ENCODE measurements at regions not wholly inside any gene's neighbourhood (a gene's known extent, or its start where the extent isn't known, plus 50 kb on each side); places are given as distances from the start of the nearest gene placed in this dataset.
"Not testable (repeated sequence)": the region's sequence is repeated elsewhere in the genome, so short reads cannot be mapped to it uniquely, and the experiment has no call there.

- DNase-seq = no peak
These were observed 212.1 kb downstream of the IZUMO3 start for GRCh38 chr9:24333629-24334028.

- DNase-seq = no peak
These were observed 246.8 kb downstream of the IZUMO3 start for GRCh38 chr9:24298912-24299311.

GRCh38 chr9:24297931-24298330 lies 247.8 kb downstream of the IZUMO3 start:
- no peak for DNase-seq

DNA sequence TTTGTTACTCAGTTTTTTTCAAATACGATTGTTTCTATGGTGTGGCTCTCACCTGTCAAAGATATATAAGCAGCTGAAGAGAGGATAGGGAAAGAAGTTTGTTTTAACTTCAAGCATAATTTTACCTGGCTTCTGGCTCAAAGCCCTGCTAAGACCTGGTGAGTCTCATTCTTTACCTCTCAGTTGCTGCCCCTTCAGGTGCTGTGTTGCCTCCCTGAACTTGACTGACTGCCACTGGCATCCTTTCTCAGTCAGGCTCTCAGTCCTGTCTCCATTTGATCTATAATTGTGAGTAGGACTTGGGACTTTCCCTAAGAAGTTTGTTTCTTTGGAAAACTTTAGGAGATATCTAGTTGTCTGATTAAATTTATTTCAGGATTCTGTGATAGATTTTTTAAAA lies 249.6 kb downstream of the IZUMO3 start:
- no peak for DNase-seq

DNA sequence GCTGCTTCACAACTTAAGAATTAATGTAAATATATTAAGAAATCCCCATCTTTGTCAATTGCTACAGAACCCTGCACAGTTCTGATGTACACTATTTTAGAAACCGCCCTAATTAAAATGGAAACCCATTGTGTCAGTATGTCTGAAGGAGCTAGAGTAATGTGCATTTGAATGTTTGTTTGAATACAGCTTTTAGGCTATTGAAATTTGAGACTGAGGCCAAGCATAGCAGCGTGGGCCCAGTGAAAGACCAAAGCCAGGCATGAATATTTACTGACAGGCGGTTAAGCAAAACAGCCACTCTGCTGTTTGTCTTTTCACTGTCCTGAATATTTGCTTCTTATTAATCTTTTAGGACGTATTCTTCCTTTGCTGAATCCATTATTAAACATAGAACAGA lies 252.3 kb downstream of the IZUMO3 start:
- no peak for DNase-seq

- no peak for DNase-seq
These were observed 258.9 kb downstream of the IZUMO3 start for GRCh38 chr9:24286761-24287160.

- DNase-seq = no peak
These were observed 287.1 kb downstream of the IZUMO3 start for GRCh38 chr9:24258626-24259025.

DNA sequence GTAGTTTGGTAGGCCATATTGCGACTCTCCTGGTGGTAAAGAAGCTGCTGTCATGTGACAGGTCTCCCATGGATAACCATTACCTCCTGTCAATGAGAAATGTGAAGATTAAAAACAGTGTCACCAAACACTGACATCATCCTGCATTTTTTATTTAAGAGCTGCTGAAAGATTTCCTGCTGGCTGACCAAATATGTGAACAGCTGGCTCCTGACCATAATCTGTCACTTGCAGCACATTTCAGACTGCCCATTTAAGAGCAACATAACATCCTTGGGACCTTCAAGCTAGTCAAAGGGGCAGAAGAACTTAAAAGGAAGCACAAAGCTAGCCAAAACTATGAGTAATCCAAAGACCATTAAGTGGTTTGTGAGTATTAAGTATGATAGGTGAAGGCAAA lies 288.0 kb downstream of the IZUMO3 start:
- no peak for DNase-seq

GRCh38 chr9:24245988-24246387 lies 299.7 kb downstream of the IZUMO3 start:
- no peak for DNase-seq

DNA sequence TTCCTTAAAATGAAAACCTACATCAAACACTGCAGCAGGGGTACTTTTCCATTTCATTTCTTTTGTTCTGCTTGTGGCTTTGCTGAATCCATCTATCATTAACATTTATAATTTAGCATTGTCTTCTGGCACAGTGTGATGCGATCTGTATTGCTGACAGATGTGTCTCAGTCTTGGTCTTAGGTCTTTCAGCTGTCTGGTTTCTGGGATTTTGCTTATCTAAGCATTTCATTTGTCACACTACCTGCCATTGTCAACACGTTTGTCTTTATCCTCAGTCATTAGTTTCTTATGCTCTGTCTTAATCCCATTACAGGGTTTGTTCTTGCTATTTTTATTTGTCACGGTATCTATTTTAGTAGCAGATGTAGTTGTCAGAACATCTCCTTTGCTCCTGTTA lies 303.1 kb downstream of the IZUMO3 start:
- DNase-seq = no peak

GRCh38 chr9:24218656-24219055 lies 327.0 kb downstream of the IZUMO3 start:
- DNase-seq = no peak

GRCh38 chr9:24210641-24211040 lies 335.1 kb downstream of the IZUMO3 start:
- no peak for DNase-seq

GRCh38 chr9:24189986-24190385 lies 355.7 kb downstream of the IZUMO3 start:
- DNase-seq = no peak

- not testable (repeated sequence) for DNase-seq
These were observed 354.5 kb upstream of the ELAVL2 start for GRCh38 chr9:24180572-24180971.

- no peak for DNase-seq
These were observed 318.8 kb upstream of the ELAVL2 start for GRCh38 chr9:24144796-24145195.

DNA sequence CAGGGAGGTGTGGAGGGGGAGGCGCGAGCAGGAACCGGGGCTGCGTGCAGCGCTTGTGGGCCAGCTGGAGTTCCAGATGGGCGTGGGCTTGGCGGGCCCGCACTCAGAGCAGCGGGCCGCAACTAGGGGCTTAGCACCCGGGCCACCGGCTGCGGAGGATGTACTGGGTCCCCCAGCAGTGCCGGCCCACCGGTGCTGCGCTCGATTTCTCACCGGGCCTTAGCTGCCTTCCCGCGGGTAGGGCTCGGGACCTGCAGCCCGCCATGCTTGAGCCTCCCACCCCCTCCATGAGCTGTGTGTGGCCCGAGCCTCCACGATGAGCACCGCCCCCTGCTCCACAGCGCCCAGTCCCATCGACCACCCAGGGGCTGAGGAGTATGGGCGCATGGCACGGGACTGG lies 309.0 kb upstream of the ELAVL2 start:
- not testable (repeated sequence) for DNase-seq

- DNase-seq = no peak
These were observed 306.2 kb upstream of the ELAVL2 start for GRCh38 chr9:24132244-24132643.

GRCh38 chr9:24127519-24127918 lies 301.5 kb upstream of the ELAVL2 start:
- no peak for DNase-seq

GRCh38 chr9:24118190-24118589 lies 292.1 kb upstream of the ELAVL2 start:
- no peak for DNase-seq

GRCh38 chr9:24096756-24097155 lies 270.7 kb upstream of the ELAVL2 start:
- no peak for DNase-seq

DNA sequence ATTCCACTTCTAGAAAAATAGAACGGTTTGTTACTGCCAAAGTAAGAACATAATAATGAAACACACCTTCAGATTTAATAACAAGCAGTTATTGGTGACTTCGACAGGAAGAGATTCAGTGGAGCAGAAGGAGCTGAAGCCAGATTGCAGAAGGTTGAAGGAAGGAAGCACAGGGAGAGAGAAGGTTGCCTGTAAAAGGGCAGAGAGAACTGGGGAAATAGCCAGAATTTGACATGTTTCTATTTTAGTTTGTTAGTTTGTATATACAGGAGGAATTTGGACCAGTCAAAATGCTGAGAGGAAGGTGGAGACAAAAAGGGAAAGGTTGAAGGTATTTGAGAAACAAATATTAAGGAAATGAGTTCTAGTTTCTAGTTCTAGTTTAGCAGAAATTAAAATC lies 269.2 kb upstream of the ELAVL2 start:
- DNase-seq = peak in 1 of 2 experiments; percentile 11

- no peak for DNase-seq
These were observed 264.5 kb upstream of the ELAVL2 start for GRCh38 chr9:24090566-24090965.

DNA sequence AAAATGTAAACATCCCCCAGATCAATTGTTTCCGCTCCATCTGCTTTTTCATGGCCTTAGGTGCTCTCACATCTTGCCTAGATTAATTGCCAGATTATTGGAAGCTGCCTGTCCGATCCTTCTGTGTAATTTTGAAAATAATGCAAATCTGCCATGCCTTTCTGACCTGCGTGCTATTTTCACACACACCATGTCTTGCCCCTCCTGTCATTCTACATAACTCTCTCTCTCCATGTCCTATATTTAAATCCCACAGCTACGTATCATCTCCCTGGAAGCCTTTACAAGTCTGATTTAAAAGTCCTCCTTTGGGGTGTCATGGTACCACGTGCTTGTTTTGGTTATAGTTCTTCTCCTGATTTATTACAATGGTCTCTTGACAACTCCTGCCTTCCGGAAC lies 247.6 kb upstream of the ELAVL2 start:
- DNase-seq = no peak

DNA sequence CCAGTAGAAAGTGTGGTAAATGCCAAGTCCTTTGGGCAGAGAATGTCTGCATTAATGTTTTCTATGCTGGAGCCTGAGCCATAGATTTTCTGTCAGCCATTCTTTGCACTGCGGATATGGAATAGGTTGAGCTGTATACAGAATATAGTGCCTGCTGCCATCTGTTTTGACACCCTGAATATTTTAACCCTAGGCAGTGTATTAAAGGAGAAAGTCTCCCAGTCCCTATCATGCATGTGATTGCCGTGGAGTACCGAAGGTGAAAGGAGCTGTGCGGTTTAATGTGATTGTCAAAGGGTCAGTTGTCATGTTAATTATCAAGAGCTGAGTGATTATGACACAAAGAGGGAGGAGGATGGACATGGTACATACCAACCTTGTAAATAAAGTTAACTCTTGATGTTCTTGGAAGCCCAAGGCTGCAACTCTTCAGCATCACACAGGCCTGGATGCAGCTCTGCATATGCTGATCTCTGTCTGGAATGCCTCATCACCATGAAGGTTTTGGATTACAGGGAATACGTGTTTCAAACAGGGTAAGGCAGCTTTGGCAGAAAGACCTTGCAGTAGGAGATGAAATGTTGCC lies 247.1 kb upstream of the ELAVL2 start:
- no peak for DNase-seq

GRCh38 chr9:24071716-24072115 lies 245.7 kb upstream of the ELAVL2 start:
- no peak for DNase-seq

DNA sequence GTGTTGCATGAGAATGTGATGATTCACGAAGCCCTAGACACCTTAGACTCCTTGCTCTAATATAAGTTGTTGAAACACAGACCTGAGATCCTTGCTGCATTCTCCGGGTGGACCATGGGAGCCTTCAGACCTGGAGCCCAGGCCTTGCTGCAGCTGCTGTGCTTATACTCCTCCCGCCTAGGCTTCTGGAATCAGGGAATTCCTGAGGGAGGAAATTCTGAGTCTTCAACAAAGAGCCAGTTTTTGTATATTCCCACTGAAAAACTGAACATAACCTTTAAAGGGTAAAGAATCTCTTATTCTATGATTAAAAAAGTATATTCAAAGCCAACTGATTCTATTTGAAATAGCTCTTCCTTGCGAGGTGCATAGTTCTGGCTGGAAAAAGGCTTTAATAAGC lies 245.1 kb upstream of the ELAVL2 start:
- DNase-seq = no peak

All from cerebellar nuclear complex (tissue), 1 donor.